Erythroblast (primary cell): ENCODE measurements at regions not wholly inside any gene's neighbourhood (a gene's known extent, or its start where the extent isn't known, plus 50 kb on each side); places are given as distances from the start of the nearest gene placed in this dataset.

ENCODE experiments used
- DNase-seq, 2 experiments: peaks; one replicate each; lab custom pipeline; 2025; lab: John Stamatoyannopoulos, UW
- GATA1 ChIP-seq: IDR thresholded peaks from 2 replicates; pipeline ENCODE4 v1.6.1; 2011; ENCODE audit warnings: low read depth, mild to moderate bottlenecking, control low read depth, low read length, moderate library complexity
- POLR2A ChIP-seq: IDR thresholded peaks from 2 replicates; pipeline ENCODE4 v1.6.1; 2011; ENCODE audit warnings: mild to moderate bottlenecking, low read length

DNA sequence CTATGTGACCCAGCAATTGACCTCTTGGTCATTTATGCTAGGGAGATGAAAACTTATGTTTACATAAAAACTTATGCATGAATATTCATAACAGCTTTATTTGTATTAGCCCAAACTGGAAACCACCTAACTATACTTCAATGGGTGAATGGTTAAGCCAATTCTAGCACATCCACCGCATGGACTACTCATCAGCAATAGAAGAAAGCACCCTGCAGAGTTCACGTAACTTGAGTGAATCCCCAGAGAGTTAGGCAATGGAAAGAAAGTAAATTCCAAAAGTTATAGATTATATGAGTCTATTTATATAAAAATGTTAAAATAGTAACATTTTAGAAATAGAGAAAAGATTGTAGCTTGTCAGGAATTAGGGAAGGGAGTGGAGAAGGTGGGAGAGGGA lies 60.2 kb upstream of the NRG3 start:
- TF ChIP-seq POLR2A, result no peak
- TF ChIP-seq GATA1, result no peak
- no peak for DNase-seq

- TF ChIP-seq POLR2A (no peak), GATA1 (no peak)
- DNase-seq, result no peak
Observed at GRCh38 chr10:81817596-81818170, 57.3 kb upstream of the NRG3 start.

GRCh38 chr10:81820418-81820817 lies 54.6 kb upstream of the NRG3 start:
- no peak for DNase-seq
- no peak for TF ChIP-seq POLR2A
- TF ChIP-seq GATA1, result no peak
